ENCODE measurements at regions not wholly inside any gene's neighbourhood (a gene's known extent, or its start where the extent isn't known, plus 50 kb on each side); places are given as distances from the start of the nearest gene placed in this dataset.

- TF ChIP-seq CHD7 (IDR thresholded peaks at IDR 0.05; ENCODE audit: insufficient replicate concordance, low read length) (no peak), TAF7 (optimal IDR thresholded peaks at IDR 0.05; ENCODE audit: borderline replicate concordance, low read depth, low read length) (no peak), NRF1 (IDR thresholded peaks at IDR 0.05; ENCODE audit: low read depth, low read length) (no peak), SP1 (IDR thresholded peaks at IDR 0.05; ENCODE audit: low read depth, low read length) (no peak), SP4 (IDR thresholded peaks at IDR 0.05; ENCODE audit: low read length) (no peak), BRCA1 (IDR thresholded peaks at IDR 0.05; ENCODE audit: low read depth, low read length) (no peak), USF2 (IDR thresholded peaks at IDR 0.05; ENCODE audit: low read length) (no peak)
Measured at GRCh38 chr1:201766131-201766866, 62.7 kb upstream of the IPO9 start (continued).

Measured in H1 (cell line).